Body of pancreas (tissue), 4 donors: ENCODE measurements at regions not wholly inside any gene's neighbourhood (a gene's known extent, or its start where the extent isn't known, plus 50 kb on each side); places are given as distances from the start of the nearest gene placed in this dataset.

Experiments
- ATAC-seq: fragments of 150-250 bp; one replicate; pipeline ENCODE4 v1.9.1; 2016
- DNase-seq, 4 donors: peaks; one replicate each; pipeline ENCODE4 v3.0.0-alpha.2; 2019
- H3K27ac ChIP-seq, 4 donors: fragments of 200-600 bp; sonication (generic); 1 replicate in 3 of 4; 2 replicates in 1 of 4; pipeline versions ENCODE4 v1.5.1 to v1.6.1; 2016 to 2019; ENCODE audit warnings: mild to moderate bottlenecking in 1 of 4, mixed read lengths in 1 of 4, moderate library complexity in 1 of 4
- H3K27me3 ChIP-seq, 2 donors: fragments of 200-600 bp; sonication (generic); one replicate each; pipeline ENCODE4 v1.6.0; 2016; ENCODE audit warnings: mild to moderate bottlenecking in 1 of 2
- H3K36me3 ChIP-seq, 2 donors: fragments of 200-600 bp; sonication (generic); replicated peaks in 1 of 2; 2 replicates each; pipeline ENCODE4 v1.5.1; 2016; ENCODE audit warnings: low read depth in 2 of 2; ENCODE audit not compliant: insufficient read depth in 1 of 2
- H3K4me1 ChIP-seq: fragments of 200-600 bp; sonication (generic); one replicate; pipeline ENCODE4 v1.6.0; 2016
- H3K4me3 ChIP-seq, 2 donors: fragments of 200-600 bp; sonication (generic); 1 replicate in 1 of 2; 2 replicates in 1 of 2; pipeline ENCODE4 v1.5.1; 2016 to 2019
- H3K9me3 ChIP-seq, 3 donors: fragments of 200-600 bp; sonication (generic); 1 replicate in 2 of 3; 2 replicates in 1 of 3; pipeline ENCODE4 v1.5.1; 2016
- POLR2A ChIP-seq, 3 donors: fragments of 450-650 bp; IDR thresholded peaks; one replicate each; pipeline ENCODE4 v1.6.1; 2016; ENCODE audit warnings: antibody characterized with exemption in 3 of 3, mild to moderate bottlenecking in 2 of 3
- WGBS, 2 donors: methylation state at CpG; one replicate each; pipeline ENCODE4 v1.1.5; 2017; 5-methylcytosine and 5-hydroxymethylcytosine counted together
- intact Hi-C: fragments of 100-400 bp; cut with DNase I; formaldehyde crosslinking; loops from one replicate; pipeline ENCODE4 v1.15.1; 2023
- TF ChIP-seq, protein P1 (sequence below), 7 experiments: fragments of 450-650 bp in 4 of 7; fragments of 200-600 bp in 3 of 7; sonication (generic) in 3 of 7; IDR thresholded peaks; one replicate each; pipeline ENCODE4 v1.5.1; 2016 to 2019; ENCODE audit warnings: antibody characterized with exemption in 7 of 7

DNA sequence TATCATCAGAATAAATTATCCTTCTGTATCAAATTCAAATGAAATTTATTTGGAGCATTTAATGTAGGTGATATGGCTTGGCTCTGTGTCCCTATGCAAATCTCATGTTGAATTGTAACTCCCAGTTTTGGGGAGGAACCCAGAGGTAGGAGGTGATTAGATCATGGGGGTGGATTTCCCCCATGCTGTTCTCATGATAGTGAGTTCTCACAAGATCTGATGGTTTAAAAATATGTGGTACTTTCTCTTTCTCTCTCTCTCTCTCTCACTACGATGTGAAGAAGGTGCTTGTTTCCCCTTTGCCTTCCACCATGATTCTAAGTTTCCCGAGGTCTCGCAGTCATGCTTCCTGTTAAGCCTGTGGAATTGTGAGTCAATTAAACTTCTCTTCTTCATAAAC, 678.4 kb upstream of the RGMB start:
- Histone ChIP-seq H3K27ac (no peak overlapping the region), H3K27me3 (no peaks in the 10 kb centered on the region), H3K4me3 (no peak overlapping the region), H3K9me3 (no peaks in the 10 kb centered on the region), H3K4me1 (no peaks in the 10 kb centered on the region), H3K36me3 (no peaks in the 10 kb centered on the region)
- TF ChIP-seq POLR2A (IDR thresholded peaks at IDR 0.05) = no peak
- TF ChIP-seq, protein P1, sequence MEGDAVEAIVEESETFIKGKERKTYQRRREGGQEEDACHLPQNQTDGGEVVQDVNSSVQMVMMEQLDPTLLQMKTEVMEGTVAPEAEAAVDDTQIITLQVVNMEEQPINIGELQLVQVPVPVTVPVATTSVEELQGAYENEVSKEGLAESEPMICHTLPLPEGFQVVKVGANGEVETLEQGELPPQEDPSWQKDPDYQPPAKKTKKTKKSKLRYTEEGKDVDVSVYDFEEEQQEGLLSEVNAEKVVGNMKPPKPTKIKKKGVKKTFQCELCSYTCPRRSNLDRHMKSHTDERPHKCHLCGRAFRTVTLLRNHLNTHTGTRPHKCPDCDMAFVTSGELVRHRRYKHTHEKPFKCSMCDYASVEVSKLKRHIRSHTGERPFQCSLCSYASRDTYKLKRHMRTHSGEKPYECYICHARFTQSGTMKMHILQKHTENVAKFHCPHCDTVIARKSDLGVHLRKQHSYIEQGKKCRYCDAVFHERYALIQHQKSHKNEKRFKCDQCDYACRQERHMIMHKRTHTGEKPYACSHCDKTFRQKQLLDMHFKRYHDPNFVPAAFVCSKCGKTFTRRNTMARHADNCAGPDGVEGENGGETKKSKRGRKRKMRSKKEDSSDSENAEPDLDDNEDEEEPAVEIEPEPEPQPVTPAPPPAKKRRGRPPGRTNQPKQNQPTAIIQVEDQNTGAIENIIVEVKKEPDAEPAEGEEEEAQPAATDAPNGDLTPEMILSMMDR (IDR thresholded peaks at IDR 0.05) = no peak
- intact Hi-C loops = no loop called here
- ATAC-seq (no peak), DNase-seq (no peak)
- WGBS, 2 donors = 60 to 93% methylated on average over 3 of the region's 3 CpGs

DNA sequence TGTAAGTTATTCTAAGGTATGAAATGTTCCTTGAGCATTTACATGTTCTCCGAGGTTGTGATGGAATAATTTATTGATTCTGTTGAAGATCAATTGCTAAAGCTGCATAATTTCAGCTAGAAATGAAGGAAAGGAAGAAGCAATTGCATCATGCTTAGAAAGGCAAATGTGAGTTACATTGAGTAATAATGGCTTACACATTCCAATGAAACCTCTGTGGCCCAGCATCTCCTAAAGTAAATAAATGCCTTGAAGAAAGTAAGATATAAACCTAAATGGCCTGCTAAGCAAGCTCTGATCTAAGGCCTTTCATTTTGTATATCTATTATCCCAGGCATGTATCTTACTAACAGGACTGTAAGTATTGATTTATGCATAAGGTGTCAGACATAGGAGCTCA, 677.3 kb upstream of the RGMB start:
- TF ChIP-seq, protein P1 (IDR thresholded peaks at IDR 0.05) = no peak
- no peak for TF ChIP-seq POLR2A (IDR thresholded peaks at IDR 0.05)
- H3K36me3 ChIP-seq = no peaks in the 10 kb centered on the region
- H3K4me3 ChIP-seq = no peak overlapping the region
- no peaks in the 10 kb centered on the region for H3K9me3 ChIP-seq
- ATAC-seq (no peak), DNase-seq (no peak)
- intact Hi-C loops = no loop called here
- 18 to 19% methylated on average over 1 of the region's 1 CpG for WGBS, 2 donors
- no peaks in the 10 kb centered on the region for H3K27me3 ChIP-seq
- no peaks in the 10 kb centered on the region for H3K4me1 ChIP-seq
- H3K27ac ChIP-seq = no peak overlapping the region

DNA sequence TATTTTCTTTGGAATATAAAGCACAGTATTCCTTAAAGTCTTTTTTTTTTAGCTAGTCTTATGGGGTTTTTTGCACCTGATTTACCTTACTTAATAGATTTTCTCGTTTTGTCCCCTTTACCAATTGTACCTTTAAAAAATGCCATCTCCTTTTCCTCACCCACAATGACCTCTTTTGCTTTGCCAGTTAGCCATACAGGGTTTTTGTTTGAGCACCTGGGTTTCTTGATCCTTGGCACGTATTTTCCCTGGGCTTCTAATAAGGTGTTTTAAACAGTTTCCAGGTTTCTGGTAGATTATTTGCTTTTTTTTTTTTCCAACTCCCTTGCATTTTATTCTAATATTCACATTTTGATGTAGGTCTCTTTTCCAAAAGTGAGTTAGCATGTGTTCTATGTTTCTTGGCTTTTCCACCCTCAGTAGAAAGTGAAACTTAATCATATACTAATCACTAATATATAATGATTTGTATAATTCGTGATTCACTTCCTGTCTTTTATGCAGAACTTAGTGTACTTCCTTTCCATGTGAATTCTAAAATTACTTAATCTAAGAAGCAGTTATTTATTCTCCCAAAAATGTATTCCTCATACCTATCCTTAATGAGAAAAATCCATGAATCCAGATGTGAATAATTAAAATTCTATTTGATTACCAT, 673.9 kb upstream of the RGMB start:
- 13 to 16% methylated on average over 3 of the region's 3 CpGs for WGBS, 2 donors
- intact Hi-C loops = no loop called here
- no peaks in the 10 kb centered on the region for H3K27me3 ChIP-seq
- peak overlapping the region in 1 of 4 donors; percentile 16 for H3K27ac ChIP-seq
- peak in 2 of 4 donors; percentile 7 to 14 for DNase-seq
- H3K4me1 ChIP-seq = no peaks in the 10 kb centered on the region
- no peaks in the 10 kb centered on the region for H3K36me3 ChIP-seq
- ATAC-seq = no peak
- no peak for TF ChIP-seq POLR2A (IDR thresholded peaks at IDR 0.05)
- TF ChIP-seq, protein P1 (IDR thresholded peaks at IDR 0.05) = no peak
- H3K9me3 ChIP-seq = no peaks in the 10 kb centered on the region
- no peak overlapping the region for H3K4me3 ChIP-seq

DNA sequence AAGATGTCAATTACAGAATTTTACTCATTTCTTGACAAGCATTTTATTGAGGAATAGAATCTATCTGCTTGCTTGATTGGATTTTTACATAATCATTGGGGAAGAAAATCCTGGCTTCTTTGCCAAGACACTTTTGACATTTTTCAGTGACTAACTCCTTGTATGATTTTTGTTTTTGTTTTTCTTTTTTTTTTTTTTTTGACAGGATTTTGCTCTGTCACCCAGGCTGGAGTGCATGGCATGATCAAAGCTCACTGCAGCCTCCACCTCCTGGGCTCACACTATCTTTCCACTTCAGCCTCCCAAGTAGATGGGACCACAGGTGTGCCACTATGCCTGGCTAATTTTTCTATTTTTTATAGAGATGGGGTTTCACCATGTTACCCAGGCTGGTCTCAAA, 672.3 kb upstream of the RGMB start:
- Histone ChIP-seq H3K27me3 (no peaks in the 10 kb centered on the region), H3K4me3 (no peak overlapping the region), H3K27ac (no peak overlapping the region), H3K4me1 (no peaks in the 10 kb centered on the region), H3K9me3 (no peaks in the 10 kb centered on the region), H3K36me3 (no peaks in the 10 kb centered on the region)
- intact Hi-C loops = no loop called here
- no peak for TF ChIP-seq POLR2A (IDR thresholded peaks at IDR 0.05)
- TF ChIP-seq, protein P1 (IDR thresholded peaks at IDR 0.05) = no peak
- DNase-seq (no peak), ATAC-seq (no peak)

DNA sequence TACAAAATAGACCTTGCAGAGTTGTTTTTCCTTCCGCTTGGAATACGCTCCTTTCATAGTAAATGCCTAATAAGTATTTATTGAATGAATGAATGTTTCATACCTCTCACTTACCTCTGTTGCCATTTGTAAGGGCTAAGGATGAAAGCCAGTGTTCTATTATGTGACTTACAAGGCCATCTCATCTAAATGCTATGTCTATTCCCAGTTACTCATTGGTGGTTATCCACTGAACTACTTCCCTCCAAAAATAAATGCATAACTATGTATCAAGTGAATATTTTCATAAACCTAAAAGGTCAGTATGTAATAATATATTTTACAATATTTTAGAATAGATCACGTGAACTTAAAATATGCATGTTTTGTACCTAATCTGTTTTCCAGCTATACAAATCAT, 670.5 kb upstream of the RGMB start:
- WGBS, 2 donors = 58 to 77% methylated on average over 3 of the region's 3 CpGs
- intact Hi-C loops = no loop called here
- H3K9me3 ChIP-seq = no peaks in the 10 kb centered on the region
- H3K27ac ChIP-seq = no peak overlapping the region
- no peaks in the 10 kb centered on the region for H3K27me3 ChIP-seq
- H3K36me3 ChIP-seq = no peaks in the 10 kb centered on the region
- no peak for TF ChIP-seq POLR2A (IDR thresholded peaks at IDR 0.05)
- TF ChIP-seq, protein P1 (IDR thresholded peaks at IDR 0.05) = no peak
- H3K4me1 ChIP-seq = no peaks in the 10 kb centered on the region
- no peak overlapping the region for H3K4me3 ChIP-seq
- DNase-seq (no peak), ATAC-seq (no peak)
